GM23338 (cell line): ENCODE measurements at regions not wholly inside any gene's neighbourhood (a gene's known extent, or its start where the extent isn't known, plus 50 kb on each side); places are given as distances from the start of the nearest gene placed in this dataset.

Experiments used
- ATAC-seq: fragments of 200-7000 bp; cut with Tn5 transposase; 3 replicates; pipeline ENCODE4 v1.9.1; 2020
- DNase-seq: peaks from one replicate; pipeline ENCODE4 v3.0.0-alpha.2; 2015; ENCODE audit warnings: low spot score
- H2AFZ ChIP-seq: fragments of 200-600 bp; sonication (generic); 2 replicates; pipeline ENCODE4 v1.8.0; 2016; ENCODE audit warnings: antibody characterized with exemption, mild to moderate bottlenecking, moderate library complexity
- H3F3A ChIP-seq: fragments of 200-600 bp; sonication (generic); replicated peaks from 2 replicates; pipeline ENCODE4 v1.8.0; 2017; ENCODE audit warnings: antibody characterized with exemption, mixed run types, low read depth
- H3K27ac ChIP-seq: fragments of 200-600 bp; sonication (generic); 2 replicates; pipeline ENCODE4 v1.6.1; 2016; ENCODE audit warnings: low read depth
- H3K27me3 ChIP-seq: fragments of 200-600 bp; sonication (generic); 2 replicates; pipeline ENCODE4 v1.8.0; 2016; ENCODE audit warnings: mild to moderate bottlenecking, mixed run types, moderate library complexity; ENCODE audit not compliant: insufficient read depth
- H3K36me3 ChIP-seq: fragments of 200-600 bp; sonication (generic); 2 replicates; pipeline ENCODE4 v1.8.0; 2016; ENCODE audit warnings: mild to moderate bottlenecking; ENCODE audit not compliant: insufficient read depth
- H3K4me1 ChIP-seq: fragments of 200-600 bp; sonication (generic); 2 replicates; pipeline ENCODE4 v1.8.0; 2016; ENCODE audit warnings: mild to moderate bottlenecking, moderate library complexity; ENCODE audit not compliant: insufficient read depth
- H3K4me2 ChIP-seq: fragments of 200-600 bp; sonication (generic); 2 replicates; pipeline ENCODE4 v1.7.1; 2017; ENCODE audit warnings: mixed run types
- H3K4me3 ChIP-seq: fragments of 200-600 bp; sonication (generic); 2 replicates; pipeline ENCODE4 v1.6.1; 2016; ENCODE audit warnings: mixed run types
- H3K79me2 ChIP-seq: fragments of 200-600 bp; sonication (generic); replicated peaks from 2 replicates; pipeline ENCODE4 v1.8.0; 2017; ENCODE audit warnings: mild to moderate bottlenecking; ENCODE audit not compliant: insufficient read depth
- H3K9me2 ChIP-seq: fragments of 200-600 bp; sonication (generic); 2 replicates; pipeline ENCODE4 v1.8.0; 2017; ENCODE audit not compliant: insufficient read depth
- H4K20me1 ChIP-seq: fragments of 200-600 bp; sonication (generic); replicated peaks from 2 replicates; pipeline ENCODE4 v1.8.0; 2017; ENCODE audit warnings: mild to moderate bottlenecking; ENCODE audit not compliant: insufficient read depth
- H3K27ac Mint-ChIP-seq: 2 replicates; pipeline ENCODE4 v1.8.0; 2020; ENCODE audit warnings: inconsistent platforms, mild to moderate bottlenecking, moderate library complexity, mixed read lengths
- H3K27me3 Mint-ChIP-seq: 3 replicates; pipeline ENCODE4 v1.8.0; 2022; ENCODE audit warnings: low read depth, mild to moderate bottlenecking, moderate library complexity, mixed read lengths, inconsistent platforms; ENCODE audit not compliant: insufficient read depth, poor library complexity
- H3K36me3 Mint-ChIP-seq: 3 replicates; pipeline ENCODE4 v1.8.0; 2021; ENCODE audit warnings: low read depth, mild to moderate bottlenecking, inconsistent platforms, moderate library complexity, mixed read lengths
- H3K4me1 Mint-ChIP-seq: 3 replicates; pipeline ENCODE4 v1.8.0; 2020; ENCODE audit warnings: mild to moderate bottlenecking, inconsistent platforms, mixed read lengths
- H3K4me3 Mint-ChIP-seq: 3 replicates; pipeline ENCODE4 v1.8.0; 2021; ENCODE audit warnings: moderate library complexity, mild to moderate bottlenecking, inconsistent platforms, mixed read lengths
- H3K9me3 Mint-ChIP-seq: 3 replicates; pipeline ENCODE4 v1.8.0; 2020; ENCODE audit warnings: moderate library complexity, mild to moderate bottlenecking, inconsistent platforms, mixed read lengths
- CTCF ChIP-seq, 2 experiments: fragments of 200-600 bp in 1 of 2; sonication (generic) in 1 of 2; conservative IDR thresholded peaks; 2 replicates each; pipeline versions ENCODE4 v1.5.1 to v1.6.1; 2016 to 2017; ENCODE audit warnings: antibody characterized with exemption in 2 of 2, low read depth in 2 of 2, mild to moderate bottlenecking in 2 of 2, moderate library complexity in 1 of 2
- ETS1 ChIP-seq: IDR thresholded peaks from 2 replicates; pipeline ENCODE4 v1.6.1; 2016; ENCODE audit warnings: antibody characterized with exemption
- REST ChIP-seq: IDR thresholded peaks from one replicate; pipeline ENCODE4 v1.6.1; 2018; ENCODE audit warnings: antibody characterized with exemption; ENCODE audit not compliant: unreplicated experiment
- ZNF462 ChIP-seq: fragments of 250-450 bp; sonication (Bioruptor Pico); IDR thresholded peaks from 2 replicates; pipeline ENCODE4 v1.5.0; 2020; ENCODE audit warnings: mild to moderate bottlenecking, moderate library complexity

- no peaks in the 10 kb centered on the region for H3K36me3 ChIP-seq
- no peak overlapping the region for H3K27ac Mint-ChIP-seq
- H3F3A ChIP-seq, result no peaks in the 10 kb centered on the region
- peak; percentile 50 for DNase-seq
- H2AFZ ChIP-seq, result no peak overlapping the region
- no peaks in the 10 kb centered on the region for H3K79me2 ChIP-seq
- H3K36me3 Mint-ChIP-seq, result peaks cover 13% of the 10 kb centered on the region; the same call in 2 of the 3 replicates
- H3K27ac ChIP-seq, result no peak overlapping the region
- no peak overlapping the region for H3K4me3 Mint-ChIP-seq
- H3K27me3 Mint-ChIP-seq, result peaks cover 6% of the 10 kb centered on the region
- H3K4me3 ChIP-seq, result no peak overlapping the region
- peak; percentile 74 for ATAC-seq
- H3K4me1 Mint-ChIP-seq, result no peaks in the 10 kb centered on the region
- H3K9me2 ChIP-seq, result no peaks in the 10 kb centered on the region
- no peak for TF ChIP-seq ETS1
- no peak for TF ChIP-seq ZNF462 (CRISPR knock-in tag)
- TF ChIP-seq REST, result peak; percentile 83
- no peak for TF ChIP-seq CTCF (conservative IDR thresholded peaks at IDR 0.05; ENCODE audit: low read depth in 2 of 2)
- H3K27me3 ChIP-seq, result no peaks in the 10 kb centered on the region
- no peaks in the 10 kb centered on the region for H4K20me1 ChIP-seq
- no peak overlapping the region for H3K4me2 ChIP-seq
- H3K4me1 ChIP-seq, result no peaks in the 10 kb centered on the region
- peaks cover 41% of the 10 kb centered on the region for H3K9me3 Mint-ChIP-seq
Measured at GRCh38 chr2:20925265-20925889, 102.5 kb upstream of the LDAH start.
